H1 (cell line): ENCODE measurements at regions not wholly inside any gene's neighbourhood (a gene's known extent, or its start where the extent isn't known, plus 50 kb on each side); places are given as distances from the start of the nearest gene placed in this dataset.

Source experiments
- CTCF ChIP-seq, 3 experiments: IDR thresholded peaks; 1 replicate in 2 of 3; 2 replicates in 1 of 3; pipeline versions ENCODE4 v1.5.1 to v1.6.1; 2011; ENCODE audit warnings: low read length in 3 of 3, mild to moderate bottlenecking in 3 of 3, inconsistent platforms in 2 of 3, low read depth in 1 of 3, moderate library complexity in 1 of 3; ENCODE audit not compliant: insufficient read depth in 1 of 3; ENCODE audit errors: control extremely low read depth in 1 of 3
- EZH2 ChIP-seq: fragments of 200-600 bp; sonication (generic); IDR thresholded peaks from 2 replicates; pipeline ENCODE4 v1.7.1; 2012; ENCODE audit warnings: low read depth, mild to moderate bottlenecking, moderate library complexity, low read length, inconsistent platforms; ENCODE audit not compliant: severe bottlenecking
- GABPA ChIP-seq: IDR thresholded peaks from 2 replicates; pipeline ENCODE4 v1.6.1; 2011; ENCODE audit warnings: mild to moderate bottlenecking, low read length, moderate library complexity, borderline replicate concordance; ENCODE audit not compliant: insufficient read depth
- MAFK ChIP-seq: IDR thresholded peaks from 2 replicates; pipeline ENCODE4 v1.6.1; 2012; ENCODE audit warnings: low read depth, mild to moderate bottlenecking, improper control_type of control experiment, low read length
- SUZ12 ChIP-seq: fragments of 200-600 bp; sonication (generic); IDR thresholded peaks from 2 replicates; pipeline ENCODE4 v1.6.1; 2012; ENCODE audit warnings: mild to moderate bottlenecking, inconsistent platforms, low read length, moderate library complexity, mixed read lengths
- YY1 ChIP-seq: IDR thresholded peaks from 2 replicates; pipeline ENCODE4 v1.6.1; 2011; ENCODE audit warnings: low read depth, mild to moderate bottlenecking, low read length

GRCh38 chr4:79217025-79217424, 108.8 kb downstream of the NAA11 start:
- TF ChIP-seq MAFK = no peak
- no peak for TF ChIP-seq CTCF (IDR thresholded peaks at IDR 0.05; ENCODE audit: control extremely low read depth in 1 of 3, insufficient read depth in 1 of 3, low read depth in 1 of 3, low read length in 3 of 3)
- TF ChIP-seq SUZ12 = no peak
- no peak for TF ChIP-seq EZH2
- no peak for TF ChIP-seq GABPA
- TF ChIP-seq YY1 = no peak
